A673 (cell line): ENCODE measurements at regions not wholly inside any gene's neighbourhood (a gene's known extent, or its start where the extent isn't known, plus 50 kb on each side); places are given as distances from the start of the nearest gene placed in this dataset.

ENCODE experiments used
- EZH2 ChIP-seq: fragments of 200-600 bp; sonication (generic); IDR thresholded peaks from 2 replicates; pipeline ENCODE4 v1.6.1; 2017; ENCODE audit warnings: borderline replicate concordance, low read depth, mild to moderate bottlenecking, mixed read lengths, antibody characterized with exemption, low read length; ENCODE audit not compliant: poor library complexity, severe bottlenecking
- TF ChIP-seq, protein P1 (sequence below): fragments of 300-800, 200-600 bp; sonication (generic); conservative IDR thresholded peaks from 2 replicates; pipeline ENCODE4 v1.5.1; 2017; ENCODE audit warnings: low read depth, mild to moderate bottlenecking, antibody characterized with exemption, low read length, moderate library complexity, mixed read lengths

DNA sequence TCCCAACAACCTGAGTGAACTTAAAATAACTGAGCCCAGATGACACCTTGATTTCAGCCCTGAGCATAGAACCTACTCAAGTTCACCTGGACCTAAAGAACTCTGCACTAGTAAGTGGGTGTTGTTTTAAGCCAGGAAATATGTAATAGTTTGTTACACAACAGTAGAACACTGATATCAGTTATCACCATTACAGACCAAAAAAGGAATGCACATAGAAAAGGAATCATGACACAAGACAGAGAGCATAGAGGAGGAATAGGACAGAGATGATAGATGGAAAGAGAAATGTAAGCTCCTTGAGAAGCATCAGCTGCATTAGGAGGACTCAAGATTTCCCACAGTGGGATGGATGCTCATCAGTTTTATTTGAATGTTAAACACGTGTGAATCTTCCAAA is 1096.9 kb upstream of the SEMA6A start:
- TF ChIP-seq, protein P1, sequence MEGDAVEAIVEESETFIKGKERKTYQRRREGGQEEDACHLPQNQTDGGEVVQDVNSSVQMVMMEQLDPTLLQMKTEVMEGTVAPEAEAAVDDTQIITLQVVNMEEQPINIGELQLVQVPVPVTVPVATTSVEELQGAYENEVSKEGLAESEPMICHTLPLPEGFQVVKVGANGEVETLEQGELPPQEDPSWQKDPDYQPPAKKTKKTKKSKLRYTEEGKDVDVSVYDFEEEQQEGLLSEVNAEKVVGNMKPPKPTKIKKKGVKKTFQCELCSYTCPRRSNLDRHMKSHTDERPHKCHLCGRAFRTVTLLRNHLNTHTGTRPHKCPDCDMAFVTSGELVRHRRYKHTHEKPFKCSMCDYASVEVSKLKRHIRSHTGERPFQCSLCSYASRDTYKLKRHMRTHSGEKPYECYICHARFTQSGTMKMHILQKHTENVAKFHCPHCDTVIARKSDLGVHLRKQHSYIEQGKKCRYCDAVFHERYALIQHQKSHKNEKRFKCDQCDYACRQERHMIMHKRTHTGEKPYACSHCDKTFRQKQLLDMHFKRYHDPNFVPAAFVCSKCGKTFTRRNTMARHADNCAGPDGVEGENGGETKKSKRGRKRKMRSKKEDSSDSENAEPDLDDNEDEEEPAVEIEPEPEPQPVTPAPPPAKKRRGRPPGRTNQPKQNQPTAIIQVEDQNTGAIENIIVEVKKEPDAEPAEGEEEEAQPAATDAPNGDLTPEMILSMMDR = no peak
- no peak for TF ChIP-seq EZH2
